HL-60/S4 treated with retinoic acid at 250 ng/mL for 4 days and 3 days (cell line): ENCODE measurements at regions not wholly inside any gene's neighbourhood (a gene's known extent, or its start where the extent isn't known, plus 50 kb on each side); places are given as distances from the start of the nearest gene placed in this dataset.
"Not testable (repeated sequence)": the region's sequence is repeated elsewhere in the genome, so short reads cannot be mapped to it uniquely, and the experiment has no call there.

Source experiments
- in situ Hi-C: fragments of 300-500 bp; cut with MboI; formaldehyde crosslinking; loops from 2 replicates; pipeline ENCODE4 v1.7.0; 2022; ENCODE audit warnings: low sequenced_read_pairs

DNA sequence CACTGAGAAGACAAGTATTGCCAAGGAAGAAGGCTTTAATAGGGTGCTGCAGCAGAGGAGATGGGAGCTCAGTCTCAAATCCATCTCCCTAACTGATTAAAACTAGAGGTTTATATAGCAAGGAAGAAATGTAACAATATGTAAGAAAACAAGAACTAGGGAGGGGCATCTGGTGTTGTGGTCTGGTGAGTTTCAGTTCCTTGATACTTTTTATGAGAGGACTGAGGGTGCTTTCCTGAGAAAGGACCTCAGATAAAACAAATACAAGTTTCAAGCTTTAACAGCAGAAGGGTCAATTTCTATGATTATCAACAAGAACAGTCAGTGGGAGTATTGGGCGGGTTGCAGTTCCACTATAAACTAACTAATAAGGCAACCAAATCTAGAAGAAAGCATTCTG lies 1967.5 kb downstream of the SUCLG1 start:
- in situ Hi-C loops = no loop called here

DNA sequence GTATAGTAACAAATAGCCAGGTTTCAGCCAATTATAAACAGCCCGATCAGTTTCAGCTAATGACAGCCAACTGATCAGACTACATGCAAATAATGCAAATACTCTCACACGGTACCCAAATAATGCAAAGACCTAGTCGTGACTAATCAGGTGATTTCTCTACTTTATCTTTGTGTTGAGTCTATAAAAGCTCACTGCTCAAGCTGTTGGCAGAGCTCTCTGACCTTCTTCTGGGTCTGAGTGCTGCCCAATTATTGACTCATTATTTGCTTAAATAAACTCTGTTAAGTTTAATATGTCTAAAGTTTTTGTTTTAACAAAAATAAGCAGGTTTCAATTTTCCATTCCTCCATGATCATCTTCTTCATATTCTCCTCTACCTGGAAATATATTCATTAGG lies 1971.7 kb downstream of the SUCLG1 start:
- in situ Hi-C loops = no loop called here

DNA sequence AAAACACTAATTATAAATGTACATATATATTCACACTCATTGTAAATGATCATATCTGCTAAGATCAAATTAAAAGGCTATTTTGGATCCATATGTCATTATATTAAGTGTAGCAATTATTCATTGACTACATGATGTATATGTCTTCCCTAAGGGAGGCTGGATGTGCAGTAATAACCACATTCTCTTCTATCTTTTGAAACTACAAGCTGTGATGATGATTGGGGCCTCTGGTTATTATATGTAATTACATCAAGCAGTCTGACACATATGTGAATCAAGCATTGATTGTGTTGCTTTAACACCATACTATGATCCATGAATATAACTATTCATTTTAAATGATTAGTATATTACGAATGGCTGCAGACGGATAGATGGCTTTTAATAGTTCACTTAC lies 1973.4 kb downstream of the SUCLG1 start:
- in situ Hi-C loops = no loop called here

DNA sequence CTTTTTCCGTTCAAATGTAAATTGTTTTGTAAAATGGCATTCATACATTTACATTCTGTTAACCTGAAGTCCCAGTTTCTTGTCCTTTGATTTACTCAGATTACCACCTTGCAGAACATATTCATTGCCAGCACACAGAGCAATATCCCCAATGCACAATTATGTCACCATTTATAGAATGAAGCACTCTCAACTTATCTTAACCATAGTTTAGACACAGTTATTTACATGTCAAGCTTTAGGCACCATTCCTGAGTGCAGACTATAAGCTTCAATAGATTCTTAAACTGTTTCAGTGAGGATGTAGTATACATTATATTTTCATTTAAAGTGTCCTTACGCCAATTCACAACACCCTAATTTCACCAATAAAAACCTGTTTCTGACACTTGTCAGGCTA lies 1977.9 kb downstream of the SUCLG1 start:
- in situ Hi-C loops = no loop called here

DNA sequence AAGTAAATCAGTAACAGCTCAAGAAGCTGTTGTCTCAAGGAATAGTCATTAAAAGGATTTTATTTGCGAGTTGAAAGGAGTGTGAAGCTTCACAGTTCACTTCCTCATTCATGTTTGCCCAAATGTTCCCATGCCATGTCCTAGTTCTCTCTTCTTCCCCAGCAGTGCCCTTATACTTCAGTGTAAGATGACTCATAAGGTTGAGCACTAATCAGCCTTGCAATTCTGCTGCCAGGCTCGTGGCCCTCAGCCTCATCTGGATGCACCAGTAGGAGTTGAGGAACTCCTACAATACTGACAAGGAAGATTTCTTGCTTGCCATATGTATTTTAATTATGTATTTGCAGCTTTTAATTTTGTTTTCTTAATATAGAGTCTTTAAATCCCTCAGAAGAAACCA lies 1980.4 kb downstream of the SUCLG1 start:
- in situ Hi-C loops = no loop called here

DNA sequence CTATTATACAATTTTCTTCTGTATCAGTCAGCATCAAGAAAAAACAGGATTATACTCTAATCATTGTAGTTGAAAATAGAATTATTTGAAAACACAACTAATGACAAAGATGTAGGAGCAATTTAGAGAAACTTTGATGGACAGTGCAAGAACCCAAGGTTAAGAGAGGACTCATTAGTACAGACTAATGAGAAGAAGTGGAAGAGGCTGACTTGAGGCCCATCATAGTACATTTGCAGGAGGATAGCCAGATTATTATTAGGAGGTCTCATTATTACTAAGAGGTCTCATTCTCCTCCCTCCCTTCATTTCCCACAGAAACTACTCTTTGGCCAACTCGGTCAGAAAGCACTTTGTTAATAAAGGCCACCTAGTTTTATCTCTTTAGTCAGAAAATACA lies 1983.0 kb downstream of the SUCLG1 start:
- in situ Hi-C loops = no loop called here

DNA sequence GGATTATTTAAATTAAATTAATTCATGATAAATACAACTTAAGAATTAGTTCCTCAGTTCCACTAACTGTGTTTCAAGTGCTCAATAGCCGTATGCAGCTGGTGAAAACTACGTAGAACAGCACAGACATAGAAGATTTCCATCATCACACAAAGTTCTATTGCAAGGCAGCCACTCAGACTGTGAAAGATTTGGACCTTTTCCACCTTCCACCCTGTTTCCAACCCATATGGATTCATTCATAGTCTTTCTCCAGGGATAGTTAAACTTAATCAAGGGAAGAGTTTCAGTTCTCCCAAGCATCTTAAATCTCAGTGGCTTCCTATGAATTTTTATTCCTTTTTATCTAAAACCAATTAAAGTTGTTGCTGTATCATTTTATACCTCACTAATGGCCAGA lies 2030.8 kb downstream of the SUCLG1 start:
- in situ Hi-C loops = no loop called here

DNA sequence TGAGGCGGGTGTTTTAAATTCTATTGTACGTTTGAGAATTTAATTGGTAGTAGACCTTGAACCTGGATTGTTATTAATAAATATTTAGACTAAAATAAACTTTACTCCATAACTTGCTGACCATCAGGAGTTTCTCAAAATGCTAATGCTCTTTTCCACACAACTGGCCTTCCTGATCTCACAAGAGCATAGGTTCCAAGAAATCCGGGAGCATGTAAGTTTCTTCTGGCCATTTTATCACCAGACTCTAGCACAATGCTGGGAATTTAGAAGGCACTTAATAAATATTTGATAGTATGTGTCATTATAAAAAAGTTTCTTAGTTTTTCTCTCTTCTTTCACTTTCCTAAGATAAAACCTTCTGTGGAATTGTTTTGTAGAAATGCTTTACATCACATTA lies 2047.1 kb downstream of the SUCLG1 start:
- in situ Hi-C loops = no loop called here

DNA sequence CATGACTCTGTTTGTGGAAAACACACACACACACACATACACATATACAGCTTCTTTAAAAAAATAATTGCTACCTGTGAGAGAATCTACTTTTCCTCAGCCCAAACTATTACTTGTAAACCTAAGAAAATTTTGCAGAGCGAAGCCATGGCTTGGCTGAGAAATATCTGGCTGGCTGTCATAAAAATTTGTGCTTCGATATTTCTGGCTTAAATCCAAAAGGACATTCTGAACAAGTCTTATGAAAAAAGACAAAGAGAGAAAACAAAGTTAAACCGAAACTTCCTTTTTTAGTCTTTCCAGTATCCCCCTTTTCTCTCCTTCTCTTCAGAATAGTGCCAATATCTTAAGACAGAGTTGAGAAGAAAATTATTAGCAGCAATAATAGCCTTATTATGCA lies 2048.0 kb downstream of the SUCLG1 start:
- in situ Hi-C loops = no loop called here

DNA sequence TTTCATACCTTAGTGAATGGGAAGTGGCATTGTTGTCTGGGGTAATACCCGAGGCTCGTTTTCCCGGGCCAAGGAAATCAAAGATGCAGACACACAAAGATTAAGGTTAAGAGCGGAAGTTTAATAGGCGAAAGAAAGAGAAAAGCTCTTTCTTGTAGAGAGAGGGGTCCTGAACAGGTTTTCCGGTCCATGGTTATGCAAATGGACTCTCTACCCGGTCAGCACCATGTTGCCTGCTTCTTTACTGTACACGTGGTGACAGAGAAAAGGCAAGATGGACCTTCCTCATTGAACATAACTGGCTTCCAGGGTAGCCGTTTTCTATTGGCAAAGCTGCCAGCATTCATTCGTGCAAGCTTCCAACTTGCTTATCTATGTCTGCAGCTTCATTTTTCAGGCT lies 2063.5 kb downstream of the SUCLG1 start:
- in situ Hi-C loops = no loop called here

DNA sequence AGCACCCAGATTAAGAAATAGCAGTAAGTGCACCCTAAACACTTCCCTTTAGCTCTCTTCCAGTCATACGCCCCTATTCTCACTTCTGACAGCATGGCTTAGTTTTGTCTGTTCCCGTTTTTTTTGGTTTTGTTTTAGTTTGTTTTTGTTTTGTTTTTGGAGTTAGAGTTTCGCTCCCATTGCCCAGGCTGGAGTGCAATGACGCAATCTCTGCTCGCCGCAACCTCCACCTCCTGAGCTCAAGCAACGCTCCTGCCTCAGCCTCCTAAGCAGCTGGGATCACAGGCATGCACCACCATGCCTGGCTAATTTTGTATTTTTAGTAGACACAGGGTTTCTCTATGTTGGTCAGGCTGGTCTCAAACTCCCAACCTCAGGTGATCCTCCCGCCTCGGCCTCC lies 2067.7 kb downstream of the SUCLG1 start:
- in situ Hi-C loops = no loop called here

DNA sequence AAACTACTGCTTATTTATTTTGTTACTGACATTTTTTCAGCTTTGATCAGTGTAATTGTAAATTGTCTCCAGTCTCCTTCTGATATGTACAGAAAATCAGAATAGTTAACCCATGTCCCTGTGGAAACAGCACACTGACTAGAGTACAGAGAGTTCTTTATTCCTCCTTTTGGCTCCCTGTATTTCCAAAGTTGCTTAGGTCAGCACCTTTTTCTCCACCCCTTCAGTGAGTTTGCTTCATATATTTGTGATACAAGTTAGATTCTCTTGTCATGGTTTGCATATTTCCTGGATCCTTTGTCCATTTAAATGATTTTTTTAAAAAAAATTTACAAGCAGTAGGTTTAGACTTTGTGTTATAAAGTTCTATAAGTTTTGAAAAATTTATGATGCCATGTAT lies 2051.1 kb upstream of the LRRTM1 start:
- in situ Hi-C loops = no loop called here

DNA sequence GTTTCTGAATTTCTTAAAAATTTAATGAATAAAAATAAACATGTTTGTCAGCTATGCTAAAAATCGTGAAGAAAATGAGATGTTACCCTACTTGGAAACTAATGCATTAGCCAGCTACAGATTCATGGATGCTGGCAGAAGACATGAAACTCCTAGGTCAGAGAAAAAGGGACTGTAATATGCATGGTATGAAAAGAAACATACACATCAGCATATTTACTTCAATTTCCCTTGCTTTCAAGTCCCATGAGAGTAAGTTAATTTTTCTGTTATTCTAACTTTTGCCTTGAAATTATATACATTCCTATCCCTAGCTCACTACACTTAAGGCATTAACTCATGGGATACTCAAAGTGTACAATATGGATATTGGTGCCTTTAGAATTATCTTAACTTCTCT lies 2041.4 kb upstream of the LRRTM1 start:
- in situ Hi-C loops = no loop called here

DNA sequence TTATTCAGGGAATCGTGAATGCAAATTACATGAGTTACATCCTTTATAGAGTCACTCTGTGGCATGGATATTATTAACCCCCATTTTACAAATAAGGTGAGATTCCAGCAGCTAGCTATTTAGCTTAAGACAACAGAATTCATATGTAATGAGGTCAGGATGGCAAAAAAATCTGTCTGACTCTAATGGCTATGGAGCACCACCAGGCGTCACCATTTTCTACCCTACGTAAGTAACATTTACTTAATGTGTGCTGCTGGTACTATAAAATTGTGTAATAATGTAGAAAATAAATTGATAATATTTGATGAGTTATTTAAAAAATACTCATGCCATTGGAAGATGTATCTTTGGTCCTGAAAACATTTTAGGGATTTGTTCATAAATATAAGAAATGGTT lies 2040.1 kb upstream of the LRRTM1 start:
- in situ Hi-C loops = no loop called here

DNA sequence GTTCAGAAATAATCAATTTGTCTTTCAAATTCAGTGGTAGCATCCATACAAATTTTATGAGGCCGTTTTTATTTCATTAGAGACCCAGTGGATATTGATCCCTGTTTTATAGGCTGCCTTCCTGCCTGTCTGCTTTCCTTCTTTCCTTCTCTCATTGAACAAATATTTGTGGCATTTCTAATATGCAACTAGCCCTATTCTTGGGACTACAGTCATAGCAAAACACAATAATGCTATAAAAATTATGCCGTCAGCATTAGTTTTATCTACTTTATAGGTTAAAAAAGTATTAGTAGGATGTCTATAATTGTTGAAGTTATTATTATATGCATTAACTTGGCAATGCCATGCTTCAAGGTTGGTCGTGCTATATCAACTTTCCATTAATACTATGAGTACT lies 2037.8 kb upstream of the LRRTM1 start:
- in situ Hi-C loops = no loop called here

DNA sequence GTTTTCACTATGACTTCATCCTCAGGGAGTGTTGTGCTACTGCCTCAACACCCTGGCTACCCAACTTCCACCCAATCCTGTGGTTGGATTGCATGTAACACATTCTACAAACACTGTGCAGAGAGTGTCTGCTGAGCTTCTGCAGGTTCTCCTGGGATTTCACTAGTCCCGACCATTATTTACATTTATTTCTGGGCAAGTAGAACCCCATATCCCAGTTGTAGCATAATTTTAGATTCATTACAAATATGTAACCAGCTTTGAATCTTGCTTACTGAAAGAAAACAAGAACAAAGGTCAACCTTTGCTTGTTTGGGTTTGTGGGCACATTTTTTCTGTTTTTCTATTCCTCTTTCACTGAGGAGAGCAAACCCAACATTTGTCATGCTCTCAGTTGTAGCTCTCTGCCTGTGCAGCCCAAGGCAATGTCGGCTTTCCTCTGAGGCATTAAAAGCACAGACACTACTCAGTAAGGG lies 2036.1 kb upstream of the LRRTM1 start:
- in situ Hi-C loops = no loop called here

DNA sequence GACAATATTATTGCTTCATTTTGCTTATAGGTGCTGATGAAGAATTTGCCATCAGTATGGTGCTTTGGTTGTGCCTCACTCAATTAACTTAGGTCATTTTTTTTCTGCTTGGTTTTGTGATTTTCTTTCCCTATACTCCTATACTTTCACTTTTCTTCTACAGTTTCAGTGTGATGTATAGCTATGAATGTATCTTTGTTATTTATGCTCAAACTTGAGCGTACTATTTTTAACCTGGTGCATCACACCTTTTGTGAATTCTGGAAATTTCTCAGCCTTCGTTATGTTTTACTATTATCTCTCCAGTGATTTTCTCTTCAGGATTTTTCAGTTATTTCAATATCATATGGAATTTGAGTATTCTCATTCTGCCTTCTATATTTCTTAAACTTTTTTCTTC lies 2035.3 kb upstream of the LRRTM1 start:
- in situ Hi-C loops = no loop called here

DNA sequence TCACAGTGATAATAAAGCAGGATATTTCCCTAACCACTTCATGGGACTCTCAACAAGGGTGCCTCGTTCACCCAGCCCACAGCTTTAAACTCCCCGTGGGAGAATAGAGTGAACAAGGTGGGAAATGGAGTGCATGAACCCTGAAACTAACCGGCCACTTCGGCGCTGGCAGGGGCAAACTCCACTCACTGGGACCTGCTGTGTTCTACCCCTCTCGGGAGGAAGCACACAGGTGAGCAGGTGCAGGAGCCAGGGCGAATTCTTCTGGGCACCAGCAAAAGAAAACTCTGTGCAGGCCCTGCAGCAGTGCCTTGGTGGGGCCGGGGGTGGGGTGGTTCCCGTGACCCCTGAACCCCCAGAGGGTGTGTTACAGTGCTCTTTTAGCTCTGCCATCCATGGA lies 2029.1 kb upstream of the LRRTM1 start:
- in situ Hi-C loops = no loop called here

DNA sequence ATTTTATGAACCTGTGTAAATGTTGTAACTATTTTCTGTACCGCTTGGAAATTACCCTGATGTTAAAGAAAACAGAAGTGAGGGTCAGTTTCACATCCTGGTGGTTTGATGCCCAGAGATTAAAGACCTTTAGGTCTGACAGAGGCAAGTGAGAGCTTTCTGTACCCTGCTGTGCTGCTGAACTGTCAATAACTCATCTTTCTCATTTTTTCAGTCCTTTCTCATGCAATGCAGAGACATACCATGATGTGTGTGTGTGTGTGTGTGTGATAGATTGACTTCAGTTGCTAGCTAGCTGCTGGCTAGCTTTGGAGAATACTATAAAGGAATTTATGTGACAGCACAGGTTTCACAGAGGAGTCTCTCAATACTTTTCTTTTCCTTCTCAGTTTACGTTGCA lies 2025.6 kb upstream of the LRRTM1 start:
- in situ Hi-C loops = no loop called here

DNA sequence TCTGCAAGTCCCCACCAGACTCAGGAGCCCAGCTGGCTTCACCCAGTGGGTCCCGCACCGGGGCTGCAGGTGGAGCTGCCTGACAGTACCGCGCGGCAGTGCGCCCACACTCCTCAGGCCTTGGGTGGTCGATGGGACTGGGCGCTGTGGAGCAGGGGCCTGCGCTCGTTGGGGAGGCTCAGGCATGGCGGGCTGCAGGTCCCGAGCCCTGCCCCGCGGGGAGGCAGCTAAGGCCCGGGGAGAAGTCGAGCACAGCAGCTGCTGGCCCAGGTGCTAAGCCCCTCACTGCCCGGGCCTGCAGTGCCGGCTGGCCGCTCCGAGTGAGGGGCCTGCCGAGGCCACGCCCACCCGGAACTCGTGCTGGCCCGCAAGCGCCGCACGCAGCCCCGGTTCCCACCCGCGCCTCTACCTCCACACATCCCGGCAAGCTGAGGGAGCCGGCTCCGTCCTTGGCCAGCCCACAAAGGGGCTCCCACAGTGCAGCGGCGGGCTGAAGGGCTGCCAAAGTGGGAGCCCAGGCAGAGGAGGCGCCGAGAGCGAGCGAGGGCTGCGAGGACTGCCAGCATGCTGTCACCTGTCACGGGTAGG lies 2021.7 kb upstream of the LRRTM1 start:
- in situ Hi-C loops = not testable (repeated sequence)

DNA sequence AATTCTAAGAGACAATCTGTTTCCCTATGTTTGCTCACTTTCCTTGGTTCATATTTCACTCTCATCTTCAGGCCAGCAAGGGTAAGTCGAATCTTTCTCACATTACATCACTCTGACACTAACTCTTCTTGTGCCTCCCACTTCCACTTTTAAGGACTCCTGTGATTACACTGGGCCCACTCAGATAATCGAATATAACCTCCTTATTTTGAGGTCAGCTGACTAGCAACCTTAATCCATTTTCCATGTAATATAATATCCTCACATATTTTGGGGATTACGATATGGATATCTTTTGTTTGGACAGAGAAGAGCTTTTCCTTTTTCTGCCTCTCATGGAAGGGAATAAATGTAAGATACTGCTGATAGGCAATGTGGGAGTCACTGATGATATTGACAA lies 2015.7 kb upstream of the LRRTM1 start:
- in situ Hi-C loops = no loop called here

DNA sequence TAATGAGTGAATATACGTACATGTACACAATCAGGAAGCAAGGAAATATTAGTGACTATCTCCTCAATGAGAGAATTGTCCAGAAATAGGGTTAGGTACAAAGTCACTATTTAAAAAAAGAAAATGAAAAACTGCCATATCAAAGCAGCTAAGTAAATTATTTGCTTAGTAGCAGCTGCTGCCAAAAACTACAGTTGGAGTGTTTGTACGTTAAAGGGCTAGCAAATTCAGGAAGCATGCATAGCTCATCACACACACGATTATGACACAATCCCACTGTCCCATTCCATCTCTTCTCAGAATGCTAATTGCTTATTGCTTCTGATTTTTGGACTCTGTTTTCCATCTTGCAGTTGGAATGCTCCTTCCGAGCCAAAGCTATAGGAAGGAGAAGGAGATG lies 2012.5 kb upstream of the LRRTM1 start:
- in situ Hi-C loops = no loop called here

DNA sequence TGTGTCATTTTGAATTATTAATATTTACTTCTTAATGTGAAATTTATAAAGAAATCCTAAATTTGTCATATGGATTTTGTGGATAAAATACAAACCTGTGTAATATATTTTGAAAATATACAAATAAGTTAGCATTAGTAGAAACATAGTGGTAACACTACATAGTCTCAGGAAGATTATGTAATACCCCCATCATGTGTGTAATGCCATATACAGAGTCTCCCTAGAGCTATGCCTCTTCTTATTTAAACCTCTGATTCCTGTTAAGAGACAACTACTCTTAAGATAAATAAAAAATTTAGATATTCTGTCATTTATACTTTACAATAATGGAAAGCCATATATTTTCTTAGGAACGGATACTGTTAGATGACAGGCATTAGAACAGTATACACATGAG lies 2012.0 kb upstream of the LRRTM1 start:
- in situ Hi-C loops = no loop called here
